ENCODE measurements at regions not wholly inside any gene's neighbourhood (a gene's known extent, or its start where the extent isn't known, plus 50 kb on each side); places are given as distances from the start of the nearest gene placed in this dataset.
A peak's percentile ranks its signal among the peaks of the same experiment; 100 is the strongest.

- no peak for DNase-seq (ENCODE audit: low read depth)
Observed at GRCh38 chr4:63049278-63049677, 1360.0 kb downstream of the TECRL start.

- DNase-seq (ENCODE audit: low read depth) = no peak
Observed at GRCh38 chr4:63036159-63036866, 1372.9 kb downstream of the TECRL start.

GRCh38 chr4:63029380-63029779 lies 1379.9 kb downstream of the TECRL start:
- no peak for DNase-seq (ENCODE audit: low read depth)

GRCh38 chr4:63020661-63021060 lies 1388.6 kb downstream of the TECRL start:
- DNase-seq (ENCODE audit: low read depth) = no peak

GRCh38 chr4:63017300-63017699 lies 1392.0 kb downstream of the TECRL start:
- DNase-seq (ENCODE audit: low read depth) = no peak

GRCh38 chr4:62970846-62971245 lies 1438.4 kb downstream of the TECRL start:
- DNase-seq (ENCODE audit: low read depth) = no peak

GRCh38 chr4:62960415-62960814 lies 1448.8 kb downstream of the TECRL start:
- no peak for DNase-seq (ENCODE audit: low read depth)

- DNase-seq (ENCODE audit: low read depth) = no peak
Observed at GRCh38 chr4:62953752-62954151, 1455.5 kb downstream of the TECRL start.

- DNase-seq (ENCODE audit: low read depth) = no peak
Observed at GRCh38 chr4:62952366-62952765, 1456.9 kb downstream of the TECRL start.

- DNase-seq (ENCODE audit: low read depth) = no peak
Observed at GRCh38 chr4:62948108-62948507, 1461.1 kb downstream of the TECRL start.

GRCh38 chr4:62940229-62940628 lies 1469.0 kb downstream of the TECRL start:
- DNase-seq (ENCODE audit: low read depth) = no peak

GRCh38 chr4:62930884-62931283 lies 1478.4 kb downstream of the TECRL start:
- DNase-seq (ENCODE audit: low read depth) = no peak

GRCh38 chr4:62928483-62928882 lies 1480.8 kb downstream of the TECRL start:
- DNase-seq (ENCODE audit: low read depth) = no peak

- DNase-seq (ENCODE audit: low read depth) = no peak
Observed at GRCh38 chr4:62927574-62927973, 1481.7 kb downstream of the TECRL start.

- DNase-seq (ENCODE audit: low read depth) = no peak
Observed at GRCh38 chr4:62923783-62924182, 1485.5 kb downstream of the TECRL start.

GRCh38 chr4:62917649-62918048 lies 1491.6 kb downstream of the TECRL start:
- no peak for DNase-seq (ENCODE audit: low read depth)

- DNase-seq (ENCODE audit: low read depth) = peak; percentile 27
Observed at GRCh38 chr4:62914758-62915157, 1494.5 kb downstream of the TECRL start.

GRCh38 chr4:62913065-62913464 lies 1496.2 kb downstream of the TECRL start:
- no peak for DNase-seq (ENCODE audit: low read depth)

- no peak for DNase-seq (ENCODE audit: low read depth)
Observed at GRCh38 chr4:62912531-62912930, 1496.7 kb downstream of the TECRL start.

- no peak for DNase-seq (ENCODE audit: low read depth)
Observed at GRCh38 chr4:62909238-62909637, 1500.0 kb downstream of the TECRL start.

- DNase-seq (ENCODE audit: low read depth) = no peak
Observed at GRCh38 chr4:62901101-62901500, 1508.1 kb downstream of the TECRL start.

GRCh38 chr4:62899646-62900364 lies 1509.4 kb downstream of the TECRL start:
- no peak for DNase-seq (ENCODE audit: low read depth)

- DNase-seq (ENCODE audit: low read depth) = no peak
Observed at GRCh38 chr4:62898115-62898514, 1511.1 kb downstream of the TECRL start.

GRCh38 chr4:62896721-62897120 lies 1512.5 kb downstream of the TECRL start:
- no peak for DNase-seq (ENCODE audit: low read depth)
